GM19351 (cell line): ENCODE measurements at regions not wholly inside any gene's neighbourhood (a gene's known extent, or its start where the extent isn't known, plus 50 kb on each side); places are given as distances from the start of the nearest gene placed in this dataset.
"Not testable (repeated sequence)": the region's sequence is repeated elsewhere in the genome, so short reads cannot be mapped to it uniquely, and the experiment has no call there.

Source experiments
- ATAC-seq: cut with Tn5 transposase; IDR thresholded peaks from one replicate; pipeline ENCODE4 v1.9.1; 2021; ENCODE audit warnings: mild to moderate bottlenecking, moderate library complexity; ENCODE audit not compliant: unreplicated experiment

DNA sequence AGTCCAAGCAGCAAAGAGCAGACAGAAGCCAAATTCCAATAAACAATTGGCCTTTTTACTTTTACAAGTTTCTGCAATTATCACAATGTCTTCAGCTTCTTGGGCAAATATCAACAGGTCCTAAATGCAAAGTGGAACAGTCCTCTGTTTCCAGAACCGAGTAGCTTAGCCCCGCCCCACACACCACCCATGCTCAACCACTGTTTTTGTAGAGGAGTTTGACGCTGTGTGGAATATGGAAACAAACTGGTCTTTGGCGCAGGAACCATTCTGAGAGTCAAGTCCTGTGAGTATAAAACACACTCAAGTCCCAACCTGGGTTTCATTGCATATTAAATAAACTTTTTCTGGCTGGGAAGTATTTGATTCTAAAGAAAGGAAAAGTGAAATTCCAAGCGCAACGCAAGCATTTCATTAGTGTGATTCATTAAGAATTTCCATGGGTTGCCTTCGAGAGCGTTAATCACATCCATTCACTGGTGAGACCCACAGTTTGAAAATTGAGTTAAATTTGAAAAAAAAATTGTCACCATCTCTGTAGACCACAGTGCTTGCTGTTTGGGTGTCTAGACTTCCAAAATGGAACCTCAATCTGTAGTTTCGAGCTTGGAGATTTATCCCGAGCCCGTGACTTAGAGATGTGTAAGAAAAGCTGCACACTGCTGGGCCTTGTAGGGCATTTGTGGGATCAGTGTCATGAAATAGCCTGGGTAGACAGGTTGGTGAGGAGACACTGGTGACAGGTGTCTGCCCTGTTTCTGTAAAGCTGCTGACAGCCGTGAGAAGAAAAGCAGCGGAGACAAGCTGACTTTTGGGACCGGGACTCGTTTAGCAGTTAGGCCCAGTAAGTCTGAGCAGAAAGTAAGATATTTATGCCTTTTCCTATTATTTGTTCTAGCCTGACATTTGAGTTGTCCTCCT, 96.1 kb downstream of the DAD1 start:
- ATAC-seq = no peak

DNA sequence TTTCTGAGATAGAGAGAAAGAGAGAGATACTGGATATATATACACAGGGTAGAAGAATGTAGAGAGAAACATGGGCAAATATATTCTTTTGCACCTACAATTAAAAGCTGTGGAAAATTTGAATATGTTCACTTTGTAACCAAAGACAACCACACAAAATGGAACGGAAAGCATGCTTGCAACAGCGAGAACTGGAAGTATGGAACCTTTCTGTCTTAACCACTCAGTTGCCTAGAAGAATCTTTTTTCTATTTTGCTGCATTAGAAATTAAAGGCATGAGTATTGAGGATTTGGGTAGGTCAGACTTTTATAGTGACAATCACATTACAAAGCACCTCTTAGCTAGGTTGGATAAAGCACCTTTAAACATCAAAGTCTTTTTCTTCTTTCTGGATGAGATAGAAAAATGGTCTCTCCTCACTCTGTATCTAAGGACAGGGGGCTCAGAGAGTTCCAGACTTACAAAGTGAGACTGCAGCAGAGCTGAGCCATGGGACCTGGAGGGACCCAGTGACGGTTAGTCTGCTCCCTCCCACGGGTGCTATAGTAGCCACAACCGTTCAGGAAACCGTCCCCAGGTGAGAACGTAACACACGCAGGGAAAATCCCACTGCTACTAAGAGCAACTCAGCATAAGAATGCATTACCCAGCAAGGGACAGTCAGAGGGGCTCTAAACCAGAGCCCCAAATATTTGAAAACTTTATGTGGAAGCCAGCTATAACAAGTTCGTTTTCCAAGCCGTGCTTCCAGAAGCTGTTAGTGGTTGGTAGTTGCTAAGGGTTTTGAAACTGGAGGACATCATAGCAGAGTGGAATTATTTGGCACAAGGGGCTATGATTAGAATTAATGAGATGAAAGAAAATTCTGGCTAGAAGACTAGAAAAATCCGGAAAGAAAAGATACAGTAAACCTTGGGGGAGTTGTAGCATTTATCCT, 97.1 kb downstream of the DAD1 start:
- peak; percentile 42 for ATAC-seq

DNA sequence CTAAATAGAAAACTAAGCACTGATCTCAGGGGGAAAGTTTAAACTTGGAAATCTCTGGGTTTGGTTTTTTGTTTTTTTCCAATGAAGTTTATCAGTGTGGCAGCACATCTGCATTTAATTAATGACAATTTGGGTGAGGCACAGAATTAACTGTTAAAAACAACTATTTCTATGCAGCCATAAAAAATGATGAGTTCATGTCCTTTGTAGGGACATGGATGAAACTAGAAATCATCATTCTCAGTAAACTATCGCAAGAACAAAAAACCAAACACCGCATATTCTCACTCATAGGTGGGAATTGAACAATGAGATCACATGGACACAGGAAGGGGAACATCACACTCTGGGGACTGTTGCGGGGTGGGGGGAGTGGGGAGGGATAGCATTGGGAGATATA, 98.0 kb downstream of the DAD1 start:
- not testable (repeated sequence) for ATAC-seq

DNA sequence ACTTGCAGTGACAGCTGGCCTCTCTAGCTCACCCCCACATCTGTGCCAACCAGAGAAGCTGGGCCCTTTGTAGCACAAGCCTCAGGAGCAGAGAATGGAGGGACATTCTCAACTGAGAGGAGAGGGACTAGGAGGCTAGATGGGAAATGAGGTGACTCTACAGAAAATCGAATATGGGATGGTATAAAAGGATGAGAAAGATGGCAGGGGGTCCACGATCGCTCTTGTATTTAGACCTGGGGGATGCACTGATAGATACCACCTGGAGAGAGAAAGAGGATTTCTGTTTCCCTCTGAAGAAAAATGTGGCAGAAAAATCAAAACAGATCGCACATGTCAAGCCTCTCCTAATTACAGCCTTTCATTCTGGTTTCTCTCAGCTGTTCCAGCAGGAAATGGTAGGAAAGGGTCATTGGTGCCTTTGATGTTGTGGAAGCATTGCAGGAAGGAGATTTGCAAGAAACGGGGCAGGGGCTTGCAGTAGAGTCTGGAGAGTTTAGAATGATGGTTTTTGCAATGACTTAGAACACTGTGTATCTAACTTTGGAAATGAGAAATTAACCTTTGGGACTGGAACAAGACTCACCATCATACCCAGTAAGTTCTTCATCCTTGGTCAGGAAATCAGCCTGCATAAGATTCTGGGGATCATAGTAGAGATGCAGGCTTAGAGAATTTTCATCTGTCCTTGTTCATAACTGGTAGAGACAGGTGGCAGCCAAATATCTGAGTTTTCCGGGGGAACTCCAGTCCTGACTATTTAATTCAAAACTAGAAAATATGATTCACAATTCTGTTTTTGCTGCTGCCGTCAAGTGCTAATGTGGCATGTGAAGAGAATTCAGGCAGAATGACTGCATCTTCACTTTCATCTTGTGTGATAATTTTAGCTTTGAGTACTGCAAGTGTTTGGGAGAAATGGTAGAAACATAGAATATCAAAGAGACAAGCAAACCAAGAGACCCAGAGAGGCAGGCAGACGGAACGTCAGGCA, 98.8 kb downstream of the DAD1 start:
- ATAC-seq = no peak

DNA sequence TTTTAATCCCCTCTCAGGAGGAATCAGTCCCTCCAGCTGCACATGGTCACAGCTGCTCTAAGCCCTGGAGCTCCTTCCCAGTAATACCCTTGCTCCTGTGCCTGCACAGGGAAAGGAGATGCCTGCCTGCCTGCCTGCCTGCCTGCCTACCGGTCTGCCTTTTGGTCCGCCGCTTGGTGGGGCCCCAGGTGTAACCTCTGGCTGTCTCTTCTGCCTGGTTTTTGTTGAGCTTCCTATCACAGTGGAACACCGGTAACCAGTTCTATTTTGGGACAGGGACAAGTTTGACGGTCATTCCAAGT, 99.8 kb downstream of the DAD1 start:
- no peak for ATAC-seq

DNA sequence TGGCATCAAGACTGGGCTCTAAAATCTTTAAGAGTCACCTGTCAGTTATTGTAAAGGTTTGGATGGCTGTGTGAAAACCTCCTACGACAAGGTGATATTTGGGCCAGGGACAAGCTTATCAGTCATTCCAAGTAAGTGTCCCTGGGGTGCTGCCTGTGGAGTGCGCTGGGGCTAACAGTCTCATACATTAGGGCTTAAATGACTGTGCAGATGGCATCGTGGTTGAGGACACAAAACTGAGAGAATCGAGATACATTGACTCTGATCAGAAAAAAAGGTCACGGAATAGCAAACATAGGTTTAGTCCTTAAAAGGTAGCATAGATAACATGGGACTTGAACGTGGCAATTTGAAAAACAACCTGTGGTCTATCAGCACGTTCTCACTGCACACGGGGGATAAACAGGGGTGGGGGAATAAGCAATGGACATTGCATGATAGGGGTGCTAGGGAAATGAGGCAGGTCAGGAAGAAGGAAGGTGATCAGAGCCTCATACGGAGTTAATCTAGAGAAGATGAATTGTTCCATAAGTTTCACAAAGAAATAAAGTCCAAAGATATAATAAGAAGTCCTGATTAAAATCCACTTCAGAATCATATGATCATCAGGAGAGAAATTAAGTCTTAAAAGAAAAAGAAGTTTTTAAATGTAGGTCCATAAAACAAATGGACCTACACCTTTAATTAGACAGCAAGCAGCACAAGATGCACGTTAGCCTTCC, 100.3 kb downstream of the DAD1 start:
- no peak for ATAC-seq

DNA sequence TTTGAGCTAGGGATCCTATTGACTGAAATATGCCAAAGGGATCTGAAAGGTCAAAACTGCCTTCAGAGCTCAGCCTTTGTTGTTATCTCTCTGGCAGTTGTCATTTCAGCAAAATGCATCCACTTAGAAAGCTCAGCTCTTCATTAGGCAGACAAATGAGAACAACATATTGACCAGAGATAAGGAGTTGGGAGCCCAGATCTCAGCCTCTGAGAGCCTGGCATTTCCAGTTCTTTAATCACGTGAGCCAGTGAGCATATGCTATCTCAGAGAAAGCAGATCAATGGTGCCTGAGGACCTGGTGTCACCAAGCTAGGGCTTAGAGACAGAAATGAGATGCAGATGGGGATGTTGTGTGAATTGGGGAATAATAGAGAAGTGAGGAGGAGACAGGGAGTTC, 101.1 kb downstream of the DAD1 start:
- no peak for ATAC-seq

DNA sequence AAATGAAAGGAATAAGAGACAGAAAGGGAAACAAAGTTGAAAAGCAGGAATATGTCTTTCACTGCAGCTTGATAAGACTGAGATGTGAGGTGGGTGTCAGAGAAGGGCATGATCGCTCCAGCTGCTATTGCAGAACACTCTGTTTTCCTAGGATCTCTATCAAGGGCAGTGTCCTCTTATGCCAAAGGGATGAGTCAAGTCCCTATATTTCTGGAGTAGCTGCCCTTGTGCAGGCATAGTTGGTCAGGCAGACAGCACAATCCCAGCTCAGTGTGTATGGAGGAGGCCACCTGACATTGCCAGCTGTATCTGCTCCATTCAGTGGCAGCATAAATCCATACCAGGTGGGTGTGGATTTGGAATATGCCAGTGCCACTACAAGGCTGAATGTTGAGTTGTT, 101.6 kb downstream of the DAD1 start:
- ATAC-seq = no peak

DNA sequence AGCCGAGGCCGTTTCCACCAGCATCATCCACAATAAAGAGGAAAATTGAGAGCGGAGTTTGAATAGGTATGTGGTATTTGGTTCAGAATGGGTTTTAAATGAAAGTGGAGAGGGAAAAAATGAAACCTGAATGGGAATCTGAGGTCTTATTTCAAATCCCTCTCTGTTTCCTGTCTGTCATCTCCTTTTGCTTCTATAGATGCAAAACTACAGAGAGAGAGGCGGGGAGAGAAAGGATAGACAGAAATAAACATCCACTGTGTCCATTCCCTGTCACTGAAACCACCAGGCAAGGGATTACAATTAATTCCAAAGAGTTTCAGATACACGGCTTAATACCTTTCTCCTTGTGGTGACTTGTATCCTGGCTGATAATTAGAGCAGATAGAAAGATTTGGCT, 102.3 kb downstream of the DAD1 start:
- no peak for ATAC-seq

DNA sequence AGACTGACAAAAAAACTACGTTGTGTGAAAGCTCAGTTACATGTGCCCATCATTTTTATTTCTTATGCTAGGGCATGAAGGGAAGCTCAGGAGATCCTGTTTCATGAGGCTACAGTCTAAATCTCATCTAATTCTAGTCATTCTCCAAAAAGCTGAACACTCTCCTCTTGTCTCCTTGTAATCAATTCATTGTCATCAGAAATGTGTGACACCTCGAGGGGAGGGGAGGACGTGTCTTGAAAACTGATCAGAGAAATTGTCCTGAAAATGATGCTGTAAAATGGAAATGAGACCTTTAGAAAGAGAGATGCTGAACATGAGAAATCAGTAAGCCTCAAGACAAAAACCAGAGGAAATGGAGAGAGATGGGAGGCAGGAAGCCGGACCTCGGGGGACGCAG, 103.4 kb downstream of the DAD1 start:
- no peak for ATAC-seq

DNA sequence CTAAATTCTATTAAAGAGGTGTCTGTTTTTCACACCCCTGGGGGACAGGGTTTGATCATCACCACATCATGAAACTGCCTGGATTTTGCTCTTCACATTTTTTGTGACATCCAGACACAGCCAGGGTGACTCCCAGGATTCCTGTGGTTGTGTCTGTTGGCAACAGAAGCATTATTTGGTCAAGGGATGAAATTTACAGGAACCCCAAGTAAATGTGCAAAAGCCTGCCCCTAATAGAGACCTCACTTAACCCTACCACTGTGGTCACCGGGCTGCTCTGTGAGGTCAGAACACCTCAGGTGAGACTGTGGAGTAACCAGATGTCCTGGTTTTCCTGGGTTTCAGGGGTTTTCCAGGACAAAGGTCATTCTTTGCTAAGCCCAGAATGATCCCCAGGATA, 103.8 kb downstream of the DAD1 start:
- no peak for ATAC-seq

DNA sequence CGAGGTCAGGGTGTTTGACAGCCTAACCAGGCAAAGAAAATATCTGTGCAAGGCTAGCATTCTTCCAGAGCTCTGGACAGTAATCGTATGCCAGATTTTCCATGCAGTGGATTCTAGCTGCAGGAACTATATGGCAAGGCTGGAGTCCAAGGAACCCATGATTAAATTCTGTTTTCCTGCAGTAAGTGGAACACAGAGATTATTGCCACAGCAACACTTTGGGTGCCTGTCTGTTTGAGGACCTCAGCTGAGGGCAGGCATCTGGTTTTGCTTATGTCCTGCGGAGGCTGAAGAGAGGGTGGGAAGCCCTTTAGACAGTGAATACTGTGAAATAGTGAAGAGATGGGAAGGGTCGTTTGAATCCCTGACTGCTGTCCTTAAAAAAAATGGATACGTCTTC, 104.4 kb downstream of the DAD1 start:
- ATAC-seq = no peak

DNA sequence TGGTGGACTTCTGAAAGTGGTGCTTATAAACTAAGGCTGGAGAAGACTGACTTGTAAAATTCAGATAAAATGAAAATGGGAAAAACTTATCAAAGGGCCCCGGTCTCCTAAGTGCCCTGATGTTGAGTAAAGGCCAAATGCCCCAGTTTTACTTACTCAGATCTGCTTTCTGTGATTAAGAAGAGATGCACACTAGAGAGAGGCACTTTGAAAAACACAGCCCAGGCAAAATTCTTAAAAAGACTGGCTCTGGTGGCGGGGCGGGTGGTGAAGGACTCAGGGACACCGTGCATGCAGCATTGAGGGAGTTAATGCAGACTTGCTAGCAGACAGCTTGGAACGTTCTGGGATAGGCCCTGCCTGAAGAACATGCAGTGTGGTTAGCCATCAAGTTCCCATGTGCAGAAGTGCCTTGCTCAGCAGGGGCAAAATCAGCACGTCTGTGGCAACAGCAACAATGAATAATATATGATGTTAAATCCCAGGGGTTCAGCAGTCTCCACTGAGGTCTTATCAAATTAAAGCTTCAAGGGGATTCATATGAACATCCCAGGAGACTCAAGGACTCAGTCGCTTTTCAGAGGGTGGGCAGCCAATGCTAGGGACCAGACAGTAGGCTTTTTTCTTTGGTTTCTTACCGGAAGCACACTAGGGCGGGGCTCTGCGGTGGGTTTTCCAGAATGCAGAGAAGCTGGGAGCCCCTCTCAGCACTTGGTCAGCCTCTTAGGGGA, 105.0 kb downstream of the DAD1 start:
- ATAC-seq = no peak

DNA sequence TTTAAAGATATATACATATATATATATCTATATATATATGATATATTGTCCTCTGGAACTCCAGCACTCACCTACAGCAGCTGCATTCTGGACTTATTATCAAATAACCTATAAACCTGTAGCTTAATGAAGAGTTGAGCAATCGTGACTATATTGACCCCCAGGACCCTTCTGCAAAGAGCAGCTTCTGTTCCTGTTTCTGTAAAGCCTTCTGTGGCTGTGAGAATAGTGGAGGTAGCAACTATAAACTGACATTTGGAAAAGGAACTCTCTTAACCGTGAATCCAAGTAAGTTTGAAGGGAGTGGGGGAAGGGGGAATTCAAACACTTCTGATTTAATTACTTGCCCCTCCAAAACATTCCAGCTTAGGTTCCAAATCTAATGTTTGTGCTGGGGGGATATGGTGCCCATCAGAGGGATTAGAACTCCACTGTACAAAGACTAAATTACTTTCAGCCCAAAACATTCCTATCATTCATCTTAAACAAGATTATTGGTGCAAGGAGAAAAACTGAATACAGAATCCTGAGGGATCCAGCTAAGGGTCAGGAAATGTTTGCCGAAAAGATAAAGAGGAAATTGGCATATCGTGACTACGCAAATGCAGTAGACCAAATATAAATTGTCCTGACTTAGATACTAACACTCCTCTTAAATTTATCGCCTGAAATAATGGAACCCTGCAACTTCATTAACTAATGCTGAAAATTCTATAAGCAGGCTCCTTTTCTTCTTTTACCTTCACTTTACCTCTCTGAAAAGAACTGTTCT, 106.1 kb downstream of the DAD1 start:
- ATAC-seq = no peak

DNA sequence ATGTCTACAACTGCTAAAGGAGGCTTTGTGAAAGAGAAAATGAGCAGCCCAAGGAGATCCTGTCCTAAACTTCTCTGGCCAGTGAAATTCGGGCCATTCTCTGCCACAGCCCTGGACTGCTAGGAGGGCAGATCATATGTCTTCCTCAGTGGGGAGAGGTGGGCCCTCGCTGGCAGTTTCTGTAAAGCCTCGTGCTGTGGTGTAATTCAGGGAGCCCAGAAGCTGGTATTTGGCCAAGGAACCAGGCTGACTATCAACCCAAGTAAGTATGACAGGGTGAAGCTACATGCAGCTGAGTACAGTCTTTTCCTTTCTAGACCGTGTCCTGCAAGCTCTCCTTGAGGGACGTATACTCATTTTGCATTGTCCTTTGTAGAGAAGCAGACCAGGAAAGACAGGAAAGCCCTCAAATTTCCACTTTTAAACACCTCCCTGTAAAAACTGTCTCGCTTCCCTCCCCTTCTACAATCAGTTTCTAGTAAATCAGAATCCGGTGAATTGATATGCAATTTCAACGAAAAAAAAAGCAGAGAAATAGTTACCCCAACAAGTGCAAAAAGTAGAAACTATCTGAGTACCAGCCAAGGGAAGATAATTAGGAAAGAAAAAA, 106.8 kb downstream of the DAD1 start:
- no peak for ATAC-seq

DNA sequence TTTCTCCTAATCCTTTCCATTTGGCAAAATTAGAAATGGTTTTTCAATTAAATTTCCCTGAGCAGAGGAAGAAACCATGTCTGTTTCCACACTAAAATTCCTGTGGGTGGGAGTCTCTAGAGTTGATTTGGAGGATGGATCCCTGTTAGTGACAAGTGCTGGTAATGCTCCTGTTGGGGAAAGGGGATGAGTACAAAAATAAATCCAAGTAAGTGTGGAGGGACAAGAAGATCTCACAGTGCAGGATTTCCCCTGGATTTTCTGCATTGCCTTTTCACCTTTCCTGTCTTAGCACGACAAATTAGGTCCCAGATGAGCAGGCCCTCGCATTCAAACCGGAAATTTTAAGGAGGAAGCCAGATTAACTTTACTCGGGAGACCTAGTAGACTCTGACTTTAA, 107.5 kb downstream of the DAD1 start:
- no peak for ATAC-seq

DNA sequence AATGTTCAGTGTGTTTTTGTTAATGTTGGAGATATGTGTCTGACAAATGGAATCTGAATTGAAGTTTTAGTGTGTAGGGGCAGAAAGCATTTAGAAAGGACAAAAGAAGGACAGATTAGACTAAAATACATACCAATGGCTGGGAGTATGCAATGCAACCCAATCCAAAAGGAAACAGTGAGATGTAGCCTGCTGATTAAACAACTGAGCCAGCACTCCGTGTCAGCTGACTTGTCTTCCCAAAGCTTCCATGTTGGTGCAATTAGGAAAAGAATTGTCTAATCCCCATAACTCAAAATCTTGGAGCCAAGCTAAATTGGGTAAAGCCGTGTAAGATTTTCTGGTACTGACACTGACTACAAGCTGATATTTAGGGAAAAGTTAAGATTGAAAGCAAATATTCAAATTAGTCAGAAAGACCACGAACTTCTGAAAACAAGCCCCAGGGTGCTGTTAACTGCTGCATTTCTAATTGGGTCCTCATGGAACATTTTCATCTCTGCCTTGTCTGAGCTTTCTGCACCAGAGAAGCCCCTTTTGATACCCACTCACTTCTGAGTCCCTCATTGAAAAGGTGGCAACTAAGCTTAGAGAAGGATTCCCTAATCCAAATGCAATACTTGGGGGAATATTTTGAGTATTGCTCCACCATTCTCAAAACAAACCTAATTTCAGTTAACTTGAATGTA, 109.1 kb downstream of the DAD1 start:
- ATAC-seq = no peak

DNA sequence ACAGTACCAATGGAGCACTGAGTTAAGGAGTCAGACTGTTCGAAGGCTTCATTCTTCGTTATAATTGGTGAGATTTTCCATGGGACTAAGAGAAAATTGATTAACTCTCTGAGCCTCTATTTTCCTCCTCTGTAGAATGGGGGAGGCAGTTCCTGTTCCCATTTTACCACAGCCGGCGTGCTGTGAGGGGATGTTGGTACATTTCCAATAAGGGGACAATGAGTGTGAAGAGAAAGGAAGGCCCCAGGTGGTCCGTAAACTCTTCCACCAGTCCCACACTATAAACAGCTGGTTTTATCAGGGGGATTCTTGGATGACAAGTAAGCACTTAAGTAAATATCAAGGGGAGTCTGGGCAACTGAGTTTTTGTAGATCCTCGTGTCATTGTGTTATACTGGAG, 109.9 kb downstream of the DAD1 start:
- no peak for ATAC-seq
